ENCODE measurements at regions not wholly inside any gene's neighbourhood (a gene's known extent, or its start where the extent isn't known, plus 50 kb on each side); places are given as distances from the start of the nearest gene placed in this dataset.

- H3K36me3 ChIP-seq (replicated peaks in 1 of 2): no peaks in the 10 kb centered on the region
- H3K4me1 ChIP-seq (replicated peaks in 1 of 2): no peaks in the 10 kb centered on the region
- WGBS, 4 donors: 78 to 82% (median 80%) methylated on average over 4 of the region's 4 CpGs
- H3K27ac ChIP-seq: no peak overlapping the region
- DNase-seq: no peak
- intact Hi-C loops (cut with DNase I): no loop called here
- no peaks in the 10 kb centered on the region for H3K27me3 ChIP-seq
- H3K4me3 ChIP-seq: no peak overlapping the region
- no peak for TF ChIP-seq POLR2A (IDR thresholded peaks at IDR 0.05)
- no peaks in the 10 kb centered on the region for H3K9me3 ChIP-seq (replicated peaks in 1 of 3)
These were observed 72.8 kb upstream of the NEIL3 start for GRCh38 chr4:177236886-177237285.

DNA sequence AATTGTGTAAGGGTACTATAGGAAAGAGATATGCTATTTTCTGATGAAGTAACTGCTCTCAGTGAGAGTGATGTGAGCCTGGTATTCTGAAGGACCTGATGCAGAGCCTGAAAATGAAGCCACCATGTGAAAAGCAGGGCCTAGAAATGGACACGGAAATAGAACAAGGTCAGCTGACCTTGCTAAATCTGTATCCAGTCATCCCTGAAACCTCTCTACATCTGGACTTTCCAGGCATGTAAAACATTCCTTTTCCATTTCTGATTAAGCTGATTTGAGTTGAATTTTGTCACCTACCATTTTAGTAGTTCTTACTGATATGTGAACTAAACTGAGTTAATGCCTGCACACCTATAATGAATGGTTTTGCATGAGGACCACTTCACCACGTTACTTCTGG is 72.4 kb upstream of the NEIL3 start:
- 62 to 71% (median 66%) methylated on average over 2 of the region's 2 CpGs for WGBS, 4 donors
- Histone ChIP-seq H3K4me1 (replicated peaks in 1 of 2) (no peaks in the 10 kb centered on the region), H3K27me3 (no peaks in the 10 kb centered on the region), H3K27ac (no peak overlapping the region), H3K9me3 (replicated peaks in 1 of 3) (no peaks in the 10 kb centered on the region), H3K36me3 (replicated peaks in 1 of 2) (no peaks in the 10 kb centered on the region), H3K4me3 (no peak overlapping the region)
- TF ChIP-seq POLR2A (IDR thresholded peaks at IDR 0.05): no peak
- TF ChIP-seq, protein P1, sequence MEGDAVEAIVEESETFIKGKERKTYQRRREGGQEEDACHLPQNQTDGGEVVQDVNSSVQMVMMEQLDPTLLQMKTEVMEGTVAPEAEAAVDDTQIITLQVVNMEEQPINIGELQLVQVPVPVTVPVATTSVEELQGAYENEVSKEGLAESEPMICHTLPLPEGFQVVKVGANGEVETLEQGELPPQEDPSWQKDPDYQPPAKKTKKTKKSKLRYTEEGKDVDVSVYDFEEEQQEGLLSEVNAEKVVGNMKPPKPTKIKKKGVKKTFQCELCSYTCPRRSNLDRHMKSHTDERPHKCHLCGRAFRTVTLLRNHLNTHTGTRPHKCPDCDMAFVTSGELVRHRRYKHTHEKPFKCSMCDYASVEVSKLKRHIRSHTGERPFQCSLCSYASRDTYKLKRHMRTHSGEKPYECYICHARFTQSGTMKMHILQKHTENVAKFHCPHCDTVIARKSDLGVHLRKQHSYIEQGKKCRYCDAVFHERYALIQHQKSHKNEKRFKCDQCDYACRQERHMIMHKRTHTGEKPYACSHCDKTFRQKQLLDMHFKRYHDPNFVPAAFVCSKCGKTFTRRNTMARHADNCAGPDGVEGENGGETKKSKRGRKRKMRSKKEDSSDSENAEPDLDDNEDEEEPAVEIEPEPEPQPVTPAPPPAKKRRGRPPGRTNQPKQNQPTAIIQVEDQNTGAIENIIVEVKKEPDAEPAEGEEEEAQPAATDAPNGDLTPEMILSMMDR (IDR thresholded peaks at IDR 0.05): no peak
- DNase-seq: no peak
- intact Hi-C loops (cut with DNase I): no loop called here

GRCh38 chr4:177239477-177239876 is 70.2 kb upstream of the NEIL3 start:
- no peak overlapping the region for H3K4me3 ChIP-seq
- DNase-seq: no peak
- TF ChIP-seq, protein P1 (IDR thresholded peaks at IDR 0.05): no peak
- no peak for TF ChIP-seq POLR2A (IDR thresholded peaks at IDR 0.05)
- WGBS, 4 donors: 79 to 88% (median 84%) methylated on average over 1 of the region's 1 CpG
- intact Hi-C loops (cut with DNase I): no loop called here
- H3K27me3 ChIP-seq: no peaks in the 10 kb centered on the region
- H3K27ac ChIP-seq: no peak overlapping the region
- H3K4me1 ChIP-seq (replicated peaks in 1 of 2): no peaks in the 10 kb centered on the region
- H3K36me3 ChIP-seq (replicated peaks in 1 of 2): no peaks in the 10 kb centered on the region
- no peaks in the 10 kb centered on the region for H3K9me3 ChIP-seq (replicated peaks in 1 of 3)

- Histone ChIP-seq H3K27ac (no peak overlapping the region), H3K9me3 (replicated peaks in 1 of 3) (no peaks in the 10 kb centered on the region), H3K4me1 (replicated peaks in 1 of 2) (no peaks in the 10 kb centered on the region), H3K36me3 (replicated peaks in 1 of 2) (no peaks in the 10 kb centered on the region), H3K4me3 (no peak overlapping the region), H3K27me3 (no peaks in the 10 kb centered on the region)
- intact Hi-C loops (cut with DNase I): no loop called here
- no peak for TF ChIP-seq POLR2A (IDR thresholded peaks at IDR 0.05)
- TF ChIP-seq, protein P1 (IDR thresholded peaks at IDR 0.05): no peak
- no peak for DNase-seq
These were observed 69.8 kb upstream of the NEIL3 start for GRCh38 chr4:177239878-177240277.

DNA sequence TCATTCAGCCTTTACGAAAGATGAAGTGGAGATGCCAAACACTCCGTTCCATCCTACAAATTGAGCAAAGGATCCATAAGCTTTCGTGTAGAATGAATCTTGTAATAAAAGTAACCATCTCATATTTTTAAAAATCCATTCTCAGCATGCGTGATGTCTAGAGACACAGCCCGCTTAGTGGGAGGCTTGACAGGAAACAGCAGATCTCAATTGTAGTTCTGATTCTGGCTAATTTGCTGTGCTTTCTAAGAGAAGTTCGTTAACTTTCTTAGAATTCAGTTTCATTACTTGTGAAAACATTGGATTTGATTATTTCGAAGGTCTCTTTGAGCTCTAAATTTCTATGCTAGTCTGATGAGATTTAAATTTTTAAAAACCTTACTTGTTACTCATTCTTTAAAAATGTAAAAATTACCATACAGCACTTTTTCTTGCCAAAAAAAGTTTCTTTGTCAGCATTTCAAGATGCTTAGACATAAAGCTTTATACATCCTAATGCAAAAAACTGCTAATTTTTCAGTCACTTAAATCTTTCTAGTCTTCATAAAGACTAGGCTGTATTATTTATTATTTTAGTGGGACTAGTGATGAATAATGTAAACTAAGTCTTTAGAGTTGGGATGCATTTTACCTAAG is 66.9 kb upstream of the NEIL3 start:
- no peaks in the 10 kb centered on the region for H3K9me3 ChIP-seq (replicated peaks in 1 of 3)
- intact Hi-C loops (cut with DNase I): no loop called here
- TF ChIP-seq, protein P1 (IDR thresholded peaks at IDR 0.05): no peak
- TF ChIP-seq POLR2A (IDR thresholded peaks at IDR 0.05): no peak
- 86 to 90% (median 87%) methylated on average over 7 of the region's 7 CpGs for WGBS, 4 donors
- no peaks in the 10 kb centered on the region for H3K27me3 ChIP-seq
- H3K4me3 ChIP-seq: no peak overlapping the region
- no peaks in the 10 kb centered on the region for H3K36me3 ChIP-seq (replicated peaks in 1 of 2)
- no peak for DNase-seq
- no peak overlapping the region for H3K27ac ChIP-seq
- no peaks in the 10 kb centered on the region for H3K4me1 ChIP-seq (replicated peaks in 1 of 2)

All from adrenal gland (tissue), 9 donors.